ENCODE measurements at regions not wholly inside any gene's neighbourhood (a gene's known extent, or its start where the extent isn't known, plus 50 kb on each side); places are given as distances from the start of the nearest gene placed in this dataset.

- Histone ChIP-seq H3K27me3 (ENCODE audit: control insufficient read depth in 3 of 3, insufficient read depth in 3 of 3, low read length in 2 of 3) (no peaks in the 10 kb centered on the region), H3K9me3 (ENCODE audit: control insufficient read depth in 4 of 4, insufficient read depth in 3 of 4, low read length in 3 of 4) (peaks cover 0 to 9% (median 4%) of the 10 kb centered on the region in 4 donors), H3K4me1 (ENCODE audit: control insufficient read depth in 5 of 5, insufficient read depth in 5 of 5, low read length in 5 of 5) (peaks cover 0 to 5% (median 0%) of the 10 kb centered on the region in 5 donors), H3K9ac (ENCODE audit: insufficient read depth in 1 of 2, low read length in 2 of 2) (no peak overlapping the region), H3K36me3 (ENCODE audit: control insufficient read depth in 4 of 4, insufficient read depth in 4 of 4, low read length in 4 of 4) (no peaks in the 10 kb centered on the region), H3K4me3 (no peak overlapping the region), H3K27ac (ENCODE audit: low read depth in 1 of 2, low read length in 1 of 2) (no peak overlapping the region)
- TF ChIP-seq CTCF (IDR thresholded peaks at IDR 0.05; ENCODE audit: control extremely low read depth, extremely low read depth), result no peak
- ATAC-seq (ENCODE audit: insufficient read depth, low FRiP score), result no peak
- 95 to 100% methylated on average over 1 of the region's 1 CpG for WGBS, 2 donors
- DNase-seq, result no peak
These were observed 79.2 kb upstream of the ETS2 start for GRCh38 chr21:38726482-38726881.

GRCh38 chr21:38729291-38729690 lies 76.4 kb upstream of the ETS2 start:
- H3K9me3 ChIP-seq (ENCODE audit: control insufficient read depth in 4 of 4, insufficient read depth in 3 of 4, low read length in 3 of 4), result peaks cover 0 to 9% (median 4%) of the 10 kb centered on the region in 4 donors
- H3K27me3 ChIP-seq (ENCODE audit: control insufficient read depth in 3 of 3, insufficient read depth in 3 of 3, low read length in 2 of 3), result no peaks in the 10 kb centered on the region
- H3K27ac ChIP-seq (ENCODE audit: low read depth in 1 of 2, low read length in 1 of 2), result no peak overlapping the region
- peaks cover 0 to 9% (median 3%) of the 10 kb centered on the region in 5 donors for H3K4me1 ChIP-seq (ENCODE audit: control insufficient read depth in 5 of 5, insufficient read depth in 5 of 5, low read length in 5 of 5)
- WGBS, 2 donors, result 97 to 98% methylated on average over 1 of the region's 1 CpG
- ATAC-seq (ENCODE audit: insufficient read depth, low FRiP score) (no peak), DNase-seq (no peak)
- no peak for TF ChIP-seq CTCF (IDR thresholded peaks at IDR 0.05; ENCODE audit: control extremely low read depth, extremely low read depth)
- no peak overlapping the region for H3K4me3 ChIP-seq
- no peaks in the 10 kb centered on the region for H3K36me3 ChIP-seq (ENCODE audit: control insufficient read depth in 4 of 4, insufficient read depth in 4 of 4, low read length in 4 of 4)
- no peak overlapping the region for H3K9ac ChIP-seq (ENCODE audit: insufficient read depth in 1 of 2, low read length in 2 of 2)

GRCh38 chr21:38729754-38730379 lies 75.9 kb upstream of the ETS2 start:
- Histone ChIP-seq H3K9ac (ENCODE audit: insufficient read depth in 1 of 2, low read length in 2 of 2) (no peak overlapping the region), H3K27ac (ENCODE audit: low read depth in 1 of 2, low read length in 1 of 2) (no peak overlapping the region), H3K4me3 (no peak overlapping the region), H3K4me1 (ENCODE audit: control insufficient read depth in 5 of 5, insufficient read depth in 5 of 5, low read length in 5 of 5) (peaks cover 0 to 15% (median 3%) of the 10 kb centered on the region in 5 donors), H3K9me3 (ENCODE audit: control insufficient read depth in 4 of 4, insufficient read depth in 3 of 4, low read length in 3 of 4) (peaks cover 0 to 9% (median 4%) of the 10 kb centered on the region in 4 donors), H3K27me3 (ENCODE audit: control insufficient read depth in 3 of 3, insufficient read depth in 3 of 3, low read length in 2 of 3) (no peaks in the 10 kb centered on the region), H3K36me3 (ENCODE audit: control insufficient read depth in 4 of 4, insufficient read depth in 4 of 4, low read length in 4 of 4) (no peaks in the 10 kb centered on the region)
- no peak for TF ChIP-seq CTCF (IDR thresholded peaks at IDR 0.05; ENCODE audit: control extremely low read depth, extremely low read depth)
- 71 to 73% methylated on average over 8 of the region's 8 CpGs for WGBS, 2 donors
- ATAC-seq (ENCODE audit: insufficient read depth, low FRiP score), result no peak
- DNase-seq, result no peak

All from lung (tissue), 11 donors.